DND-41 (cell line): ENCODE measurements at regions not wholly inside any gene's neighbourhood (a gene's known extent, or its start where the extent isn't known, plus 50 kb on each side); places are given as distances from the start of the nearest gene placed in this dataset.

Source experiments
- CTCF ChIP-seq: IDR thresholded peaks from 2 replicates; pipeline ENCODE4 v1.5.1; 2012; ENCODE audit warnings: borderline replicate concordance, low read length, moderate library complexity, mild to moderate bottlenecking; ENCODE audit not compliant: poor library complexity, severe bottlenecking; ENCODE audit errors: extremely low read depth
- EZH2 ChIP-seq: IDR thresholded peaks from 3 replicates; pipeline ENCODE4 v1.6.1; 2012; ENCODE audit warnings: borderline replicate concordance, low read depth, mild to moderate bottlenecking, moderate library complexity, low read length, inconsistent platforms; ENCODE audit not compliant: severe bottlenecking

GRCh38 chr1:96411006-96411405 is 310.6 kb upstream of the PTBP2 start:
- TF ChIP-seq CTCF (no peak), EZH2 (no peak)
